ENCODE measurements at regions not wholly inside any gene's neighbourhood (a gene's known extent, or its start where the extent isn't known, plus 50 kb on each side); places are given as distances from the start of the nearest gene placed in this dataset.

- no peaks in the 10 kb centered on the region for H3K36me3 ChIP-seq (ENCODE audit: insufficient read depth, low read length, poor library complexity, severe bottlenecking)
- H3K27ac ChIP-seq (ENCODE audit: low read depth, low read length, poor library complexity, severe bottlenecking), result no peak overlapping the region
- POLR2A ChIA-PET (ENCODE audit: low non-redundant PET), result no interaction called here
- H3K9me3 ChIP-seq (ENCODE audit: low read depth, low read length, poor library complexity, severe bottlenecking), result no peaks in the 10 kb centered on the region
- CTCF ChIA-PET, result no interaction called here
- H3K4me3 ChIP-seq (ENCODE audit: low read depth, low read length, poor library complexity, severe bottlenecking), result no peak overlapping the region
- no peak for DNase-seq (ENCODE audit: low spot score)
- TF ChIP-seq CTCF (conservative IDR thresholded peaks at IDR 0.05; ENCODE audit: low read depth, low read length), result no peak
- no TSS peak for BruUV-seq (replicated peaks)
- intact Hi-C loops (cut with micrococcal nuclease; ENCODE audit: unreplicated experiment), result no loop called here
- no peaks in the 10 kb centered on the region for H3K27me3 ChIP-seq (replicated peaks; ENCODE audit: insufficient read depth, low read depth, low read length, poor library complexity)
- H3K4me1 ChIP-seq (ENCODE audit: insufficient read depth, low read length, poor library complexity, severe bottlenecking), result peaks cover 35% of the 10 kb centered on the region
Observed at GRCh38 chr7:17467386-17467945, 169.0 kb downstream of the AHR start.

GRCh38 chr7:17471325-17471724 lies 172.9 kb downstream of the AHR start:
- no TSS peak for BruUV-seq (replicated peaks)
- intact Hi-C loops (cut with micrococcal nuclease; ENCODE audit: unreplicated experiment), result no loop called here
- H3K27me3 ChIP-seq (replicated peaks; ENCODE audit: insufficient read depth, low read depth, low read length, poor library complexity), result no peaks in the 10 kb centered on the region
- ChIA-PET CTCF (no interaction called here), POLR2A (ENCODE audit: low non-redundant PET) (no interaction called here)
- H3K9me3 ChIP-seq (ENCODE audit: low read depth, low read length, poor library complexity, severe bottlenecking), result no peaks in the 10 kb centered on the region
- TF ChIP-seq CTCF (conservative IDR thresholded peaks at IDR 0.05; ENCODE audit: low read depth, low read length), result no peak
- TF ChIP-seq EZH2 (IDR thresholded peaks at IDR 0.05; ENCODE audit: borderline replicate concordance, low read depth, low read length, poor library complexity, severe bottlenecking), result no peak
- no peaks in the 10 kb centered on the region for H3K36me3 ChIP-seq (ENCODE audit: insufficient read depth, low read length, poor library complexity, severe bottlenecking)
- DNase-seq (ENCODE audit: low spot score), result no peak
- H3K4me1 ChIP-seq (ENCODE audit: insufficient read depth, low read length, poor library complexity, severe bottlenecking), result peaks cover 5% of the 10 kb centered on the region
- H3K27ac ChIP-seq (ENCODE audit: low read depth, low read length, poor library complexity, severe bottlenecking), result no peak overlapping the region
- no peak overlapping the region for H3K4me3 ChIP-seq (ENCODE audit: low read depth, low read length, poor library complexity, severe bottlenecking)

GRCh38 chr7:17472518-17472917 lies 174.1 kb downstream of the AHR start:
- Histone ChIP-seq H3K9me3 (ENCODE audit: low read depth, low read length, poor library complexity, severe bottlenecking) (no peaks in the 10 kb centered on the region), H3K4me1 (ENCODE audit: insufficient read depth, low read length, poor library complexity, severe bottlenecking) (no peaks in the 10 kb centered on the region), H3K36me3 (ENCODE audit: insufficient read depth, low read length, poor library complexity, severe bottlenecking) (no peaks in the 10 kb centered on the region), H3K27ac (ENCODE audit: low read depth, low read length, poor library complexity, severe bottlenecking) (no peak overlapping the region), H3K27me3 (replicated peaks; ENCODE audit: insufficient read depth, low read depth, low read length, poor library complexity) (no peaks in the 10 kb centered on the region), H3K4me3 (ENCODE audit: low read depth, low read length, poor library complexity, severe bottlenecking) (no peak overlapping the region)
- BruUV-seq (replicated peaks), result no TSS peak
- no peak for DNase-seq (ENCODE audit: low spot score)
- TF ChIP-seq CTCF (conservative IDR thresholded peaks at IDR 0.05; ENCODE audit: low read depth, low read length) (no peak), EZH2 (IDR thresholded peaks at IDR 0.05; ENCODE audit: borderline replicate concordance, low read depth, low read length, poor library complexity, severe bottlenecking) (no peak)
- intact Hi-C loops (cut with micrococcal nuclease; ENCODE audit: unreplicated experiment), result no loop called here
- ChIA-PET CTCF (no interaction called here), POLR2A (ENCODE audit: low non-redundant PET) (no interaction called here)
